Activated naive CD8-positive, alpha-beta T cell treated with anti-CD3 and anti-CD28 coated beads for 36 hours (primary cell): ENCODE measurements at regions not wholly inside any gene's neighbourhood (a gene's known extent, or its start where the extent isn't known, plus 50 kb on each side); places are given as distances from the start of the nearest gene placed in this dataset.
A peak's percentile ranks its signal among the peaks of the same experiment; 100 is the strongest.

Experiments
- DNase-seq: peaks from one replicate; pipeline ENCODE4 v3.0.0; 2021
- H3K27ac Mint-ChIP-seq: one replicate; pipeline ENCODE4 v1.8.0; 2022; ENCODE audit warnings: mild to moderate bottlenecking, moderate library complexity, mixed read lengths
- H3K27me3 Mint-ChIP-seq: one replicate; pipeline ENCODE4 v1.8.0; 2022; ENCODE audit warnings: mild to moderate bottlenecking, mixed read lengths
- H3K36me3 Mint-ChIP-seq: one replicate; pipeline ENCODE4 v1.8.0; 2021; ENCODE audit warnings: mild to moderate bottlenecking, mixed read lengths
- H3K4me1 Mint-ChIP-seq: one replicate; pipeline ENCODE4 v1.8.0; 2021; ENCODE audit warnings: mixed read lengths
- H3K4me3 Mint-ChIP-seq: one replicate; pipeline ENCODE4 v1.8.0; 2022; ENCODE audit warnings: mild to moderate bottlenecking, moderate library complexity, mixed read lengths
- H3K9me3 Mint-ChIP-seq: one replicate; pipeline ENCODE4 v1.8.0; 2022; ENCODE audit warnings: mixed read lengths

- DNase-seq: no peak
- Mint-ChIP-seq H3K27ac (no peak overlapping the region), H3K4me3 (no peak overlapping the region), H3K9me3 (no peaks in the 10 kb centered on the region), H3K27me3 (peaks cover 12% of the 10 kb centered on the region), H3K36me3 (no peaks in the 10 kb centered on the region), H3K4me1 (peaks cover 20% of the 10 kb centered on the region)
These were observed 295.5 kb upstream of the RUNX1 start for GRCh38 chr21:35344582-35344981.

DNA sequence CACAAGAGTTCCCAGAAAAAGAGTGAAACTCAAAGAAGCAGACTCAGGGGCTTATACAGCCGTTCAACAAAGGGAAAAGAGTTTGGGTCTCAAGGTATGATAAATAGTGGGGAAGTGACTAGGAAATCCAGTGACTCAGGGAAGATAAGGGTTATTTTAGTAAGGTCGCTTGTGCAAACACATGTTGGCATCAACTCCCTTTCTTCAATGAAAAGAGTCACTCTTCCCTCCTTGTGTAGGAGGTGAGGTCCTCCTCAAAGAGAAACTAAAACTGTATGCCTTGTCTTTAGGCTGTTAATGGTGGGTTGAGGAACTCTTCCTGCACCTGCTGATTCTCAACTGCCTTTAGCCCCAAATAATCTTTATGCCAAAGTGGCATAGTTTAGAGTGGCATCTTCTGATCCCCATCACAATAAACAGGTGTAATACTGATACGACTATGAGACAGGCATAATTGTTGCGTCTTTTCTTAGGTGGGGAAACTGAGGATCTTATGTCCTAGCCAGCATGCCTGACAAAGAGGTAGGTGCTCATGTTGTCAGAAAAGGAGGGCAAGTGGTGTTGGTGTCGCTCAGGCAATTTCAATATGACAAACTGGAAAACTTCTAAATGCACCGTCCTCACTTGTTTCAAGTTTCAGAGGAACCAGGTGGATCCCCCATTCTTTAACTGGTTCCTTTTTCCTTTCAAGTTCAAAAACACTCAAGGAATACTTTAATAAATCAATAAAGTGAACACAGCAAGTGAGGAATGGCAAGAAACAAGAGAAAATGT, 294.1 kb upstream of the RUNX1 start:
- H3K27me3 Mint-ChIP-seq: peaks cover 12% of the 10 kb centered on the region
- H3K27ac Mint-ChIP-seq: peak overlapping the region; percentile 80
- peaks cover 5% of the 10 kb centered on the region for H3K9me3 Mint-ChIP-seq
- H3K4me3 Mint-ChIP-seq: no peak overlapping the region
- H3K4me1 Mint-ChIP-seq: peaks cover 23% of the 10 kb centered on the region
- H3K36me3 Mint-ChIP-seq: no peaks in the 10 kb centered on the region
- DNase-seq: no peak

DNA sequence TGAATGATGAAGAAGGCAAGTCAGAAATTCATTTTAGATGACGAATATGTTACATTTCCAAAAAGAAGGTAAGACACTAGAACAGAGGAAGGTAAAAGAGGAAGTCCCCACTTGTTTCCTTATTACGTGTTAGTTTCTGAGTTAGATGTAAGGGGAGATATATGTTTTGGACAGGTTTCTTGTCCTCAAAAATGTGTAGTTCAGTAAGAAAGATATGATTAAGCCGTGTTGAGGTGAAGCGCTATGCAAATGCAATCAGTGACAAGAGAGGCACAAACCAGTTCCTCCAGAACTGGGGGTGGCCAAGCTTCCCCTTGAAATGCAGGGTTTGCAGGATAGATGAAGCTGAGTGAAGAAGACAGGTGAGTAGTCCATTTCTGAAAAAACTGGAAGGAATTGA, 293.3 kb upstream of the RUNX1 start:
- H3K4me3 Mint-ChIP-seq: peak overlapping the region; percentile 11
- peaks cover 23% of the 10 kb centered on the region for H3K4me1 Mint-ChIP-seq
- no peaks in the 10 kb centered on the region for H3K36me3 Mint-ChIP-seq
- peak overlapping the region; percentile 80 for H3K27ac Mint-ChIP-seq
- peaks cover 8% of the 10 kb centered on the region for H3K27me3 Mint-ChIP-seq
- no peak for DNase-seq
- H3K9me3 Mint-ChIP-seq: peaks cover 5% of the 10 kb centered on the region

GRCh38 chr21:35340273-35340672, 291.2 kb upstream of the RUNX1 start:
- H3K4me3 Mint-ChIP-seq: no peak overlapping the region
- no peak for DNase-seq
- H3K4me1 Mint-ChIP-seq: peaks cover 31% of the 10 kb centered on the region
- H3K36me3 Mint-ChIP-seq: peaks cover 2% of the 10 kb centered on the region
- no peak overlapping the region for H3K27ac Mint-ChIP-seq
- no peaks in the 10 kb centered on the region for H3K27me3 Mint-ChIP-seq
- peaks cover 5% of the 10 kb centered on the region for H3K9me3 Mint-ChIP-seq

GRCh38 chr21:35338881-35339632, 290.0 kb upstream of the RUNX1 start:
- H3K27me3 Mint-ChIP-seq: no peaks in the 10 kb centered on the region
- DNase-seq: no peak
- H3K4me3 Mint-ChIP-seq: no peak overlapping the region
- H3K36me3 Mint-ChIP-seq: peaks cover 2% of the 10 kb centered on the region
- peaks cover 5% of the 10 kb centered on the region for H3K9me3 Mint-ChIP-seq
- H3K27ac Mint-ChIP-seq: no peak overlapping the region
- H3K4me1 Mint-ChIP-seq: peaks cover 31% of the 10 kb centered on the region

GRCh38 chr21:35338281-35338680, 289.2 kb upstream of the RUNX1 start:
- peaks cover 5% of the 10 kb centered on the region for H3K9me3 Mint-ChIP-seq
- no peak overlapping the region for H3K27ac Mint-ChIP-seq
- DNase-seq: no peak
- peaks cover 25% of the 10 kb centered on the region for H3K4me1 Mint-ChIP-seq
- H3K4me3 Mint-ChIP-seq: no peak overlapping the region
- H3K36me3 Mint-ChIP-seq: peaks cover 2% of the 10 kb centered on the region
- H3K27me3 Mint-ChIP-seq: no peaks in the 10 kb centered on the region

DNA sequence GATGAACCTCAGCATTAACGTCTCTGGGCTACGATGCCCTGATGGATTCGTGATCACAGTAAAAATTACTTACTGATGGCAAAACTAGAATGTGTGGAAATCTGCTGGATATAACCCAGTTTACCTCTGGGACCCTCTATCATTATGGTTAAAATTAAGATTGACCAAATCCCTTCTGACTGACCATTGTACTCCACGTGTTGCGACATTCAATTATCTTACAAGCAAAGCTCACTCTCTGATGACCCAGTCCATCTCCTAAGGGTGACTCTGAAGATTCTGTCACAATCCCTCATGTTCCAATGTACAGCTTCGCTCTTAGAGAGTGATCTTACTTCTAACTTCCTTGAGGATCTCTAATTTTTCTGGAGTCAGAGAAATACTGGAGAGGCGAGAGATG, 288.5 kb upstream of the RUNX1 start:
- DNase-seq: no peak
- Mint-ChIP-seq H3K4me3 (no peak overlapping the region), H3K27me3 (no peaks in the 10 kb centered on the region), H3K36me3 (peaks cover 2% of the 10 kb centered on the region), H3K4me1 (peaks cover 18% of the 10 kb centered on the region), H3K27ac (no peak overlapping the region), H3K9me3 (peaks cover 5% of the 10 kb centered on the region)

DNA sequence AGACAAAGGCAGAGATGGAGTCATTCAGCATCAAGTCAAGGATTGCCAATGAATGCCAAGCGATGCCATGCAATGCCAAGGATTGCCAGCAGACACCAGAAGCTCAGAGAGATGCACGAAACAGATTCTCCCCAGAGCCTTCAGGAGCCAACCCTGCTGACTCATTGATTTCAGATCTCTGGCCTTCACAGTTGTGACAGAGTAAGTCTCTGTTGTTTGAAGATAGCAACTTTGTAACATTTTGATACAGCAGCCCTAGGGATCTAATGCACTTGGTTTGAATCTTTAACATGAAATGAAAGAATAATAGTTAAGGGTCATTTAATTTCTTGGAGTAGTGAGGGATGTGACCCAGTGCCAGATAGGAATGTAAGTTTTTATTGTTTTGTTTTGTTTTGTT, 287.4 kb upstream of the RUNX1 start:
- peaks cover 5% of the 10 kb centered on the region for H3K9me3 Mint-ChIP-seq
- peaks cover 13% of the 10 kb centered on the region for H3K4me1 Mint-ChIP-seq
- no peak overlapping the region for H3K27ac Mint-ChIP-seq
- peaks cover 2% of the 10 kb centered on the region for H3K36me3 Mint-ChIP-seq
- no peaks in the 10 kb centered on the region for H3K27me3 Mint-ChIP-seq
- no peak for DNase-seq
- H3K4me3 Mint-ChIP-seq: no peak overlapping the region

DNA sequence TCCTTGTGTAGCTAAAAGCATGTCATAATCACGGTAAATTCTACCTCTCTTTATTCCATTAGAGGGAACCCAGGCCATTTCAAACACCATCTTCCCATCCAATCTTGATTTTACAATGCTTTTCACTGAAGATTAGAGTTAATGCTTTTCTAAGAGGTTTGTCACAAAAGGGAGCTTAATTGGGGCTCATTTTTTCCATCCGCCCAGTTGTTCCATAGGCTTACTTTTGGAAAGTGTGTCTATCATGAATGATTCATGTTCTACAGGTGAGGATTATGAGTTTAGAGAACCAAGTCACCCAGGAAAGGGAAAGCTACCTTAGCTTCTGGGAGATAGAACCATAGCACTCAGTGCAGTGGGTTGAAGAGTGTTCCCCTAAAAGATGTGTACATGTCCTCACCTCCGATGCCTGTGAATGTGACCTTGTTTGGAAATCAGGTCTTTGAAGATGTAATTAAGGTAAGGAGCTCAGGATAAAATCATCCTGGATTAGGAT, 286.9 kb upstream of the RUNX1 start:
- peaks cover 2% of the 10 kb centered on the region for H3K36me3 Mint-ChIP-seq
- no peak for DNase-seq
- peaks cover 8% of the 10 kb centered on the region for H3K9me3 Mint-ChIP-seq
- H3K4me3 Mint-ChIP-seq: no peak overlapping the region
- H3K4me1 Mint-ChIP-seq: peaks cover 14% of the 10 kb centered on the region
- no peaks in the 10 kb centered on the region for H3K27me3 Mint-ChIP-seq
- peak overlapping the region; percentile 10 for H3K27ac Mint-ChIP-seq

DNA sequence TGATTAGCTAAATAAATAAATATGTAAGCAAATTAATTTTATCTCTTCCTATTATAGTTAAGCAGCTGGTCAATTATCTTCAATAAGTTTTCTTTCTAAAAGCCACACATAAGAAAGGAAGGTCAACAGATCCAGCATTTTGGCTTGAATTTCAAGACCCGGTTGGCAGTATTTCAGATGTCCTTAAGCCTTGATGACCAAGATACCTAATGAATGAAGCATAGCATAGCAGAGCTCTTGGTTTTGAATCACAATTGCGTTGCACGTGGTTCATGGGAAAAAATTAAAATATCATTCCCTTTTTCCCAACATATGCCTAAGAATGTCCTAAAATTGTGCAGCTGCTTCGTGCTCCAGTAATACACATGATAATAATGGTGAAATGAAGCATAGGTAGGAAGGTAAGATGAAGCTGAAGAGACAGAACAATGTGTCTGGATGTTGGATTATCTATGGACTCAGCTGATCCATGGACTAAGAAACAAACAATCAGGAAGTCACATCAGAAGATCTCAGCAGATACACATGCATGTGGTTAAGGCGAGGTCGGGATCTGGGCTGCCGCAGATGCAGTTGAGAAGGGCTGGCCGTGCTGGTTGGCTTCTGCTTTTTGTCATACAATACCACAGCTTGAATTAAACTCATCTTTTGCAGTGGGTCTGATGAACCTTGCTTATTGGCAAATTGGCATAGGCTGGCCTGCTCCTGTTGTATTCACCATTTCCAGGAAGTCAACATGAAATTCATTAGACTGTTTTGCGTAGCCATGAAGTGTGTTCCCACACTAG, 284.9 kb upstream of the RUNX1 start:
- Mint-ChIP-seq H3K36me3 (peaks cover 2% of the 10 kb centered on the region), H3K9me3 (peaks cover 6% of the 10 kb centered on the region), H3K27ac (no peak overlapping the region), H3K4me3 (no peak overlapping the region), H3K27me3 (no peaks in the 10 kb centered on the region), H3K4me1 (peaks cover 10% of the 10 kb centered on the region)
- no peak for DNase-seq

DNA sequence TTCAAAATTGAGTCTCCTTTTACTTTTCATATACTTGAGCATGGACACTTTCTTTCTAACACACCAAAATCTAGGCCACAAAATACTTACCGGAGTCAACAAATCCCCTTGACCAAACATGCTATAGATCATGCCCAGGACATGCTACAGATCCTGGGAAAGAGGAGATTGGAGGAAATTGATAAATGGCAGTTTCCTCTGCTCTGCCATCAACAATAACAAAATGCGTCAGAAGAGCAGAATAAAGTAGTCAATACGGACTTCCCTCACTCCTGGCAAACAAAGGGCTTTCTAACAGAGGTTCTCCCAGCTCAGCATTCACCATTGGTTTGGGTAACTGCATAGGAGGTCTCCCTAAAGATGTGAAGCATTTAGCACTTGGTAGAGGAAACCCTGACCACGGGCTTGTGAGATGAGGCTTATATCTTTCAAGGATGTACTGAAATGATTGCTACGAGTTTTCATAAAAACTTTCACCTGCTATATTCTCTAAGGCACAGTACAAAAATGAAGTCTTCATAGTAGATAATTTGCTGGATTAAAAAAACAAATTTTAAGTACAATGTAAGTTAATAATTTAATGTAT, 283.8 kb upstream of the RUNX1 start:
- Mint-ChIP-seq H3K36me3 (peaks cover 2% of the 10 kb centered on the region), H3K4me3 (no peak overlapping the region), H3K27ac (no peak overlapping the region), H3K9me3 (peaks cover 4% of the 10 kb centered on the region), H3K27me3 (peaks cover under 1% of the 10 kb centered on the region), H3K4me1 (peaks cover 10% of the 10 kb centered on the region)
- DNase-seq: no peak

- peaks cover 2% of the 10 kb centered on the region for H3K27me3 Mint-ChIP-seq
- H3K36me3 Mint-ChIP-seq: no peaks in the 10 kb centered on the region
- peaks cover 2% of the 10 kb centered on the region for H3K4me1 Mint-ChIP-seq
- H3K9me3 Mint-ChIP-seq: peaks cover 4% of the 10 kb centered on the region
- no peak for DNase-seq
- H3K27ac Mint-ChIP-seq: no peak overlapping the region
- no peak overlapping the region for H3K4me3 Mint-ChIP-seq
These were observed 281.0 kb upstream of the RUNX1 start for GRCh38 chr21:35329940-35330660.

DNA sequence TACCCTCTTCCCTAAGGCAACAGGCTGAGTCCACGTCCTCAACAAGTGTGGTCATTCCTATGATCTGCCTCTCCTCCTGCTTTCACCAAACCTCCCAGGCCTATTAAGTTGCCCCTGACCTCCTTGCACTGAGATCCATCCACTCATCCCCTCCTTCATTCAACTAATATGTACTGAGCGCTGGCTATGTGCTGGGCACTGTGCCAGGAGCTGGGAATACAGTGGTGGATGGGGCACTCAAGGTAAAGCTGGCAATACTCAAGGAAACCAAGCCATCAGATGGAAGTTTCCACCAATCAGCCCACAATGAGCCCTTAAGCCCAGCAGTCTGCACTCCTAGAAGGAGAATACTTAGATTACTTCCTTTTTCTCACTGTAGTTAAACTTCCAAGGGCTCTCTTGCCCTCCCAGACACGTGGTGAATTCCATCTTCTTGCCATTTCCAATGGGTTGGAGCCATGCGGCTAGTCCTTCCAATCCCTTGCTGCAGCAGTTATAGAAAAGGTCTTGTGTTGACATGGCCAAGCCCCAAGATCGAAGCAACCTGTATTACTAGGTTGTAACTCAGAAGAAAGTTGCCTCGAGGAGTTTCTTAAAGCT, 279.9 kb upstream of the RUNX1 start:
- Mint-ChIP-seq H3K4me3 (no peak overlapping the region), H3K27me3 (peaks cover 2% of the 10 kb centered on the region), H3K27ac (no peak overlapping the region), H3K4me1 (peaks cover 2% of the 10 kb centered on the region), H3K9me3 (peaks cover 4% of the 10 kb centered on the region), H3K36me3 (no peaks in the 10 kb centered on the region)
- no peak for DNase-seq

GRCh38 chr21:35326677-35327076, 277.6 kb upstream of the RUNX1 start:
- Mint-ChIP-seq H3K27me3 (peaks cover 2% of the 10 kb centered on the region), H3K4me1 (peaks cover 2% of the 10 kb centered on the region), H3K4me3 (no peak overlapping the region), H3K27ac (no peak overlapping the region), H3K36me3 (no peaks in the 10 kb centered on the region), H3K9me3 (peaks cover 4% of the 10 kb centered on the region)
- DNase-seq: no peak
